ENCODE measurements at regions not wholly inside any gene's neighbourhood (a gene's known extent, or its start where the extent isn't known, plus 50 kb on each side); places are given as distances from the start of the nearest gene placed in this dataset.
"Not testable (repeated sequence)": the region's sequence is repeated elsewhere in the genome, so short reads cannot be mapped to it uniquely, and the experiment has no call there.

DNA sequence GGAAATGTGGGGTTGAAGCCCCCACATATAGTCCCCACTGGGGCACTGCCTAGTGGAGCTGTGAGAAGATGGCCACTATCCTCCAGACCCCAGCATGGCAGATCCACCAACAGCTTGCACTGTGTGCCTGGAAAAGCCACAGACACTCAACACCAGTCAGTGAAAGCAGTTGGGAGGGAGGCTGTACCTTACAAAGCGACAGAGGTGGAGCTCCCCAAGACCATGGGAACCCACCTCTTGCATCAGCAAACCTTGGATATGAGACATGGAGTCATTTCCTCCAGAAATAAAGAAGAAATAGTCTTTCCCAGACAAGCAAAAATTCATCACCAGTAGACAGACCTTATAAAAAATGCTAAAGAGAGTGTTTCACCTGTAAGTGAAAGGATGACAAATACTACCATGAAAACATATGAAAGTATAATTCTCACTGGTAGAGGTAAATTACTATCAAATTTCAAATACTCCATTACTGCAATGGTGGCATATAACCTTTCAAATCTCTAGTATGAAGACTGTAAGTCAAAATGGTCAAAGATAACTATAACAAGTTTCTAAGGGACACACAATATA lies 152.6 kb upstream of the EPHA4 start:
- H3K27ac ChIP-seq (ENCODE audit: low read depth in 1 of 2, low read length in 1 of 2): no peak overlapping the region
- no peak overlapping the region for H3K9ac ChIP-seq (ENCODE audit: insufficient read depth in 1 of 2, low read length in 2 of 2)
- H3K4me1 ChIP-seq (ENCODE audit: control insufficient read depth in 5 of 5, insufficient read depth in 5 of 5, low read length in 5 of 5): no peaks in the 10 kb centered on the region
- no peak for ATAC-seq (ENCODE audit: insufficient read depth, low FRiP score)
- TF ChIP-seq, protein P1, sequence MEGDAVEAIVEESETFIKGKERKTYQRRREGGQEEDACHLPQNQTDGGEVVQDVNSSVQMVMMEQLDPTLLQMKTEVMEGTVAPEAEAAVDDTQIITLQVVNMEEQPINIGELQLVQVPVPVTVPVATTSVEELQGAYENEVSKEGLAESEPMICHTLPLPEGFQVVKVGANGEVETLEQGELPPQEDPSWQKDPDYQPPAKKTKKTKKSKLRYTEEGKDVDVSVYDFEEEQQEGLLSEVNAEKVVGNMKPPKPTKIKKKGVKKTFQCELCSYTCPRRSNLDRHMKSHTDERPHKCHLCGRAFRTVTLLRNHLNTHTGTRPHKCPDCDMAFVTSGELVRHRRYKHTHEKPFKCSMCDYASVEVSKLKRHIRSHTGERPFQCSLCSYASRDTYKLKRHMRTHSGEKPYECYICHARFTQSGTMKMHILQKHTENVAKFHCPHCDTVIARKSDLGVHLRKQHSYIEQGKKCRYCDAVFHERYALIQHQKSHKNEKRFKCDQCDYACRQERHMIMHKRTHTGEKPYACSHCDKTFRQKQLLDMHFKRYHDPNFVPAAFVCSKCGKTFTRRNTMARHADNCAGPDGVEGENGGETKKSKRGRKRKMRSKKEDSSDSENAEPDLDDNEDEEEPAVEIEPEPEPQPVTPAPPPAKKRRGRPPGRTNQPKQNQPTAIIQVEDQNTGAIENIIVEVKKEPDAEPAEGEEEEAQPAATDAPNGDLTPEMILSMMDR (IDR thresholded peaks at IDR 0.05; ENCODE audit: control extremely low read depth, extremely low read depth): no peak
- no peak overlapping the region for H3K4me3 ChIP-seq
- no peaks in the 10 kb centered on the region for H3K36me3 ChIP-seq (ENCODE audit: control insufficient read depth in 4 of 4, insufficient read depth in 4 of 4, low read length in 4 of 4)
- peaks cover 0 to 1% (median 0%) of the 10 kb centered on the region in 4 donors for H3K9me3 ChIP-seq (ENCODE audit: control insufficient read depth in 4 of 4, insufficient read depth in 3 of 4, low read length in 3 of 4)
- H3K27me3 ChIP-seq (ENCODE audit: control insufficient read depth in 3 of 3, insufficient read depth in 3 of 3, low read length in 2 of 3): no peaks in the 10 kb centered on the region
- DNase-seq: no peak
- WGBS, 2 donors: 74 to 81% methylated on average over 1 of the region's 1 CpG

DNA sequence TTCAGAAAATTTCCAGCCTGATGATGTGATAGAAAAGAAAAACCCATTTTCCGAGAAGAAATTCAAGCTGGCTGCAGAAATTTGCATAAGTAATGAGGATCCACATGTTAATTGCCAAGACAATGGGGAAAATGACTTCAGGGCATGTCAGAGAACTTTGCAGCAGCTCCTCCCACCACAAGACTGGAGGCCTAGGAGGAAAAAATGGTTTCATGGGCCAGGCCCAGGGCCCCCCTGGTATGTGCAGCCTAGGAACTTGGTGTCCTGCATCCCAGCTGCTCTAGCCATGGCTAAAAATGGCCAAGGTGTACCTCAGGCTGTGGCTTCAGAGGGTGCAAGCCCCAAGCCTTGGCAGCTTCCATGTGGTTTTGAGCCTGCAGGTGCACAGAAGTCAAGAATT lies 152.0 kb upstream of the EPHA4 start:
- not testable (repeated sequence) for H3K4me3 ChIP-seq; ATAC-seq (ENCODE audit: insufficient read depth, low FRiP score); H3K9ac ChIP-seq (ENCODE audit: insufficient read depth in 1 of 2, low read length in 2 of 2); H3K9me3 ChIP-seq (ENCODE audit: control insufficient read depth in 4 of 4, insufficient read depth in 3 of 4, low read length in 3 of 4); H3K36me3 ChIP-seq (ENCODE audit: control insufficient read depth in 4 of 4, insufficient read depth in 4 of 4, low read length in 4 of 4); H3K27ac ChIP-seq (ENCODE audit: low read depth in 1 of 2, low read length in 1 of 2); H3K27me3 ChIP-seq (ENCODE audit: control insufficient read depth in 3 of 3, insufficient read depth in 3 of 3, low read length in 2 of 3); H3K4me1 ChIP-seq (ENCODE audit: control insufficient read depth in 5 of 5, insufficient read depth in 5 of 5, low read length in 5 of 5); DNase-seq
- 77 to 86% methylated on average over 1 of the region's 1 CpG for WGBS, 2 donors

- TF ChIP-seq, protein P1 (IDR thresholded peaks at IDR 0.05; ENCODE audit: control extremely low read depth, extremely low read depth): no peak
- ATAC-seq (ENCODE audit: insufficient read depth, low FRiP score): peak; percentile 34
- DNase-seq: no peak
Observed at GRCh38 chr2:221716426-221717303, 144.6 kb upstream of the EPHA4 start.

GRCh38 chr2:221715523-221716247 lies 143.6 kb upstream of the EPHA4 start:
- DNase-seq (no peak), ATAC-seq (ENCODE audit: insufficient read depth, low FRiP score) (no peak)
- Histone ChIP-seq H3K9me3 (ENCODE audit: control insufficient read depth in 4 of 4, insufficient read depth in 3 of 4, low read length in 3 of 4) (no peaks in the 10 kb centered on the region), H3K4me1 (ENCODE audit: control insufficient read depth in 5 of 5, insufficient read depth in 5 of 5, low read length in 5 of 5) (no peaks in the 10 kb centered on the region), H3K27me3 (ENCODE audit: control insufficient read depth in 3 of 3, insufficient read depth in 3 of 3, low read length in 2 of 3) (no peaks in the 10 kb centered on the region), H3K36me3 (ENCODE audit: control insufficient read depth in 4 of 4, insufficient read depth in 4 of 4, low read length in 4 of 4) (no peaks in the 10 kb centered on the region), H3K4me3 (no peak overlapping the region), H3K27ac (ENCODE audit: low read depth in 1 of 2, low read length in 1 of 2) (no peak overlapping the region), H3K9ac (ENCODE audit: insufficient read depth in 1 of 2, low read length in 2 of 2) (no peak overlapping the region)
- WGBS, 2 donors: 65 to 73% methylated on average over 6 of the region's 6 CpGs
- TF ChIP-seq, protein P1 (IDR thresholded peaks at IDR 0.05; ENCODE audit: control extremely low read depth, extremely low read depth): no peak

More at GRCh38 chr2:221716426-221717303, 144.6 kb upstream of the EPHA4 start:
- Histone ChIP-seq H3K9me3 (ENCODE audit: control insufficient read depth in 4 of 4, insufficient read depth in 3 of 4, low read length in 3 of 4) (no peaks in the 10 kb centered on the region), H3K4me3 (no peak overlapping the region), H3K36me3 (ENCODE audit: control insufficient read depth in 4 of 4, insufficient read depth in 4 of 4, low read length in 4 of 4) (no peaks in the 10 kb centered on the region), H3K27ac (ENCODE audit: low read depth in 1 of 2, low read length in 1 of 2) (no peak overlapping the region), H3K9ac (ENCODE audit: insufficient read depth in 1 of 2, low read length in 2 of 2) (no peak overlapping the region), H3K4me1 (ENCODE audit: control insufficient read depth in 5 of 5, insufficient read depth in 5 of 5, low read length in 5 of 5) (no peaks in the 10 kb centered on the region), H3K27me3 (ENCODE audit: control insufficient read depth in 3 of 3, insufficient read depth in 3 of 3, low read length in 2 of 3) (no peaks in the 10 kb centered on the region)
- WGBS, 2 donors: 80 to 81% methylated on average over 10 of the region's 10 CpGs

Measured in lung (tissue), 11 donors.